A549 (cell line): ENCODE measurements at regions not wholly inside any gene's neighbourhood (a gene's known extent, or its start where the extent isn't known, plus 50 kb on each side); places are given as distances from the start of the nearest gene placed in this dataset.

Experiments used
- ATAC-seq, 2 experiments: fragments of 200-7000 bp in 1 of 2; fragments of >200 bp in 1 of 2; cut with Nextera tagmentation in 1 of 2; cut with Tn5 transposase in 1 of 2; 3 replicates each; pipeline versions ENCODE4 v1.8.0 to v1.9.1; 2018 to 2020; ENCODE audit warnings: mild to moderate bottlenecking in 1 of 2, moderate library complexity in 1 of 2
- CTCF ChIA-PET: fragments of 300-600 bp; sonication (Branson Sonifier 250); formaldehyde crosslinking; extraction: SDS; loops from one replicate; lab custom pipeline; 2021; ENCODE audit warnings: antibody characterized with exemption, inconsistent platforms; lab: Yijun Ruan, JAX
- POLR2A ChIA-PET: fragments of 350-600 bp; formaldehyde crosslinking; extraction: SDS; loops from one replicate; lab custom pipeline; 2021; ENCODE audit warnings: antibody characterized with exemption, inconsistent platforms; lab: Yijun Ruan, JAX
- DNase-seq, 2 experiments: peaks; one replicate each; pipeline versions ENCODE4 v3.0.0 to v3.0.0-alpha.2; 2011 to 2016; ENCODE audit warnings: low read depth in 1 of 2, low spot score in 1 of 2
- FAIRE-seq: peaks from 2 replicates; lab custom pipeline; 2011; peaks lifted over from hg19 to GRCh38; lab: Jason Lieb, UNC
- H3K27ac ChIP-seq, 2 experiments: fragments of >200 bp; sonication (Bioruptor Twin); formaldehyde crosslinking; 3 replicates each; pipeline ENCODE4 v1.5.1; 2016 to 2017
- H3K4me1 ChIP-seq: fragments of >200 bp; sonication (Bioruptor Twin); formaldehyde crosslinking; 3 replicates; pipeline ENCODE4 v1.6.1; 2016
- H3K4me2 ChIP-seq: fragments of >200 bp; sonication (Bioruptor Twin); formaldehyde crosslinking; 3 replicates; pipeline ENCODE4 v1.6.1; 2016
- H3K4me3 ChIP-seq: fragments of >200 bp; sonication (Bioruptor Twin); formaldehyde crosslinking; 3 replicates; pipeline ENCODE4 v1.5.1; 2016
- H3K9me3 ChIP-seq: fragments of >200 bp; sonication (Bioruptor Twin); formaldehyde crosslinking; 3 replicates; pipeline ENCODE4 v1.6.1; 2016
- CBX2 ChIP-seq: fragments of 200-600 bp; sonication (generic); IDR thresholded peaks from 2 replicates; pipeline ENCODE4 v1.6.1; 2016; ENCODE audit warnings: low read depth, mild to moderate bottlenecking, borderline replicate concordance
- CBX8 ChIP-seq: fragments of 200-600 bp; sonication (generic); IDR thresholded peaks from 2 replicates; pipeline ENCODE4 v1.6.1; 2016
- CEBPB ChIP-seq, 2 experiments: fragments of >200 bp in 1 of 2; sonication (Bioruptor Twin) in 1 of 2; formaldehyde crosslinking in 1 of 2; IDR thresholded peaks; 2 replicates each; pipeline ENCODE4 v1.6.1; 2012 to 2016
- CHD4 ChIP-seq: fragments of 200-600 bp; sonication (generic); IDR thresholded peaks from 2 replicates; pipeline ENCODE4 v1.6.1; 2016; ENCODE audit warnings: antibody characterized with exemption, mild to moderate bottlenecking, borderline replicate concordance
- EHF ChIP-seq: fragments of 250-450 bp; sonication (Bioruptor Pico); IDR thresholded peaks from 2 replicates; pipeline ENCODE4 v1.5.0; 2020; ENCODE audit warnings: mild to moderate bottlenecking
- FOSB ChIP-seq: fragments of 250-450 bp; sonication (Bioruptor Pico); IDR thresholded peaks from 2 replicates; pipeline ENCODE4 v1.5.0; 2020; ENCODE audit warnings: mild to moderate bottlenecking, moderate library complexity
- HDAC2 ChIP-seq: fragments of 200-600 bp; sonication (generic); IDR thresholded peaks from 2 replicates; pipeline ENCODE4 v1.6.1; 2016
- HOXB13 ChIP-seq: fragments of 250-450 bp; sonication (Bioruptor Pico); IDR thresholded peaks from 2 replicates; pipeline ENCODE4 v1.5.0; 2020; ENCODE audit warnings: low read depth, mild to moderate bottlenecking, moderate library complexity
- MAFK ChIP-seq: fragments of 450-650 bp; IDR thresholded peaks from 2 replicates; pipeline ENCODE4 v1.6.1; 2014; ENCODE audit not compliant: partially characterized antibody
- MYC ChIP-seq: IDR thresholded peaks from 2 replicates; pipeline ENCODE4 v1.6.1; 2012; ENCODE audit warnings: mild to moderate bottlenecking, inconsistent platforms, low read length, improper control_type of control experiment, borderline replicate concordance
- RARB ChIP-seq: fragments of 250-450 bp; sonication (Bioruptor Pico); IDR thresholded peaks from 2 replicates; pipeline ENCODE4 v1.8.0; 2021; ENCODE audit warnings: mild to moderate bottlenecking, moderate library complexity
- RFX5 ChIP-seq: fragments of 450-650 bp; IDR thresholded peaks from 2 replicates; pipeline ENCODE4 v1.7.1; 2014; ENCODE audit warnings: antibody characterized with exemption, mild to moderate bottlenecking, moderate library complexity
- TFCP2L1 ChIP-seq: fragments of 250-450 bp; sonication (Bioruptor Pico); IDR thresholded peaks from 2 replicates; pipeline ENCODE4 v1.5.0; 2021; ENCODE audit warnings: mild to moderate bottlenecking
- ZC3H11A ChIP-seq: fragments of 450-650 bp; IDR thresholded peaks from 2 replicates; pipeline ENCODE4 v1.6.1; 2014; ENCODE audit warnings: antibody characterized with exemption, mild to moderate bottlenecking
- WGBS: methylation state at CpG from one replicate; pipeline ENCODE4 v1.1.6; 2017; ENCODE audit errors: missing lambda C conversion rate; 5-methylcytosine and 5-hydroxymethylcytosine counted together
- TF ChIP-seq, protein P1 (sequence below): fragments of >200 bp; sonication (Bioruptor Twin); formaldehyde crosslinking; IDR thresholded peaks from 3 replicates; pipeline ENCODE4 v1.5.1; 2016
- TF ChIP-seq, protein P2 (sequence below): IDR thresholded peaks from 2 replicates; pipeline ENCODE4 v1.6.1; 2012
- TF ChIP-seq, protein P3 (sequence below): fragments of 250-450 bp; sonication (Bioruptor Pico); IDR thresholded peaks from 2 replicates; pipeline ENCODE4 v1.5.0; 2020; ENCODE audit warnings: low read depth, mild to moderate bottlenecking, moderate library complexity
- TF ChIP-seq, protein P4 (sequence below): fragments of 250-450 bp; sonication (Bioruptor Pico); IDR thresholded peaks from 2 replicates; pipeline ENCODE4 v1.5.0; 2021; ENCODE audit warnings: mild to moderate bottlenecking, moderate library complexity, borderline replicate concordance
- TF ChIP-seq, protein P5 (sequence below): IDR thresholded peaks from 2 replicates; pipeline ENCODE4 v1.6.1; 2012; ENCODE audit warnings: low read depth, borderline replicate concordance

DNA sequence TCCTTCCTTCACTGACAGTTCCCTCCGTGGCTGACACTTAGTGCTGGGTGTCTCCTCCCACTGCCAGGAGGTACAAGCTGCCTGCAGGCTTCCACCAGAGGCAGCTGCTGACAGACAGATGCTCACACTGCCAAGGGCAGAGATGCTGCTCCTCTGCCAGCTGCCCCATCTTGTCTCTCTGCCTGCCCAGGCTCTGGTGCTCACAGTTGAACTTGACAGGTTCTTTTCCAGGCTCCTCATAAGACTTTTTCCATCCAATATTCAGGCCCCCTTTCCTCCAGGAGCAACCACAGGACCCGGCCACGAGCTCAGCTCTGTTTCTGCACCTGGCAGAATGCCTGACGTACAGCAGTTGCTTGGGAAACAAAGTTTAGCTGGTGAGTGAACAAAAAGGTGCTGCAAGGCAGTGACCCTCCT lies 79.8 kb downstream of the PSMB1 start (continued):
- TF ChIP-seq, protein P1, sequence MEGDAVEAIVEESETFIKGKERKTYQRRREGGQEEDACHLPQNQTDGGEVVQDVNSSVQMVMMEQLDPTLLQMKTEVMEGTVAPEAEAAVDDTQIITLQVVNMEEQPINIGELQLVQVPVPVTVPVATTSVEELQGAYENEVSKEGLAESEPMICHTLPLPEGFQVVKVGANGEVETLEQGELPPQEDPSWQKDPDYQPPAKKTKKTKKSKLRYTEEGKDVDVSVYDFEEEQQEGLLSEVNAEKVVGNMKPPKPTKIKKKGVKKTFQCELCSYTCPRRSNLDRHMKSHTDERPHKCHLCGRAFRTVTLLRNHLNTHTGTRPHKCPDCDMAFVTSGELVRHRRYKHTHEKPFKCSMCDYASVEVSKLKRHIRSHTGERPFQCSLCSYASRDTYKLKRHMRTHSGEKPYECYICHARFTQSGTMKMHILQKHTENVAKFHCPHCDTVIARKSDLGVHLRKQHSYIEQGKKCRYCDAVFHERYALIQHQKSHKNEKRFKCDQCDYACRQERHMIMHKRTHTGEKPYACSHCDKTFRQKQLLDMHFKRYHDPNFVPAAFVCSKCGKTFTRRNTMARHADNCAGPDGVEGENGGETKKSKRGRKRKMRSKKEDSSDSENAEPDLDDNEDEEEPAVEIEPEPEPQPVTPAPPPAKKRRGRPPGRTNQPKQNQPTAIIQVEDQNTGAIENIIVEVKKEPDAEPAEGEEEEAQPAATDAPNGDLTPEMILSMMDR: no peak
- TF ChIP-seq, protein P2, sequence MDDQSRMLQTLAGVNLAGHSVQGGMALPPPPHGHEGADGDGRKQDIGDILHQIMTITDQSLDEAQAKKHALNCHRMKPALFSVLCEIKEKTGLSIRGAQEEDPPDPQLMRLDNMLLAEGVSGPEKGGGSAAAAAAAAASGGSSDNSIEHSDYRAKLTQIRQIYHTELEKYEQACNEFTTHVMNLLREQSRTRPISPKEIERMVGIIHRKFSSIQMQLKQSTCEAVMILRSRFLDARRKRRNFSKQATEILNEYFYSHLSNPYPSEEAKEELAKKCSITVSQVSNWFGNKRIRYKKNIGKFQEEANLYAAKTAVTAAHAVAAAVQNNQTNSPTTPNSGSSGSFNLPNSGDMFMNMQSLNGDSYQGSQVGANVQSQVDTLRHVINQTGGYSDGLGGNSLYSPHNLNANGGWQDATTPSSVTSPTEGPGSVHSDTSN: no peak
- TF ChIP-seq, all 56 proteins: peak for 0

DNA sequence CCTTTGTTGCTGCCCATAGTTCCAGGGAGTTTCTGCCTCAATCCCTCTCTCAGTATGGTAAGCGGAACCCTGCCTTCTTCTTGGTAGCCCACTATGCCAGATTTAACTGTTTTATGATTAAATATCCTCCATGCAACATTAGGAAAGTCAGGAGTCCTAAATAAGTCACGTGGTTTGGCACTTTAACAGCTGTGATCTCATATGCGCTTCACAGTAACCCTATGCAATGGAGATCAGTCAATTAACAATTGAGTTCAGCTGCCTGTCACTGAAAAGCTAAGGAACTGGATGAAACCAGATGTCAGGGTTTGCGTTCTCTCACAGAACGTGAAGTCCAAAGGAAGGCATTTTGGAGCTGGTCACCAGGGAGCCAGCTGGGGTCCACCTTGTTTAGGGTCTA lies 81.6 kb downstream of the PSMB1 start:
- DNase-seq (no peak), FAIRE-seq (no peak), ATAC-seq (no peak)
- TF ChIP-seq MAFK: no peak
- TF ChIP-seq, protein P3, sequence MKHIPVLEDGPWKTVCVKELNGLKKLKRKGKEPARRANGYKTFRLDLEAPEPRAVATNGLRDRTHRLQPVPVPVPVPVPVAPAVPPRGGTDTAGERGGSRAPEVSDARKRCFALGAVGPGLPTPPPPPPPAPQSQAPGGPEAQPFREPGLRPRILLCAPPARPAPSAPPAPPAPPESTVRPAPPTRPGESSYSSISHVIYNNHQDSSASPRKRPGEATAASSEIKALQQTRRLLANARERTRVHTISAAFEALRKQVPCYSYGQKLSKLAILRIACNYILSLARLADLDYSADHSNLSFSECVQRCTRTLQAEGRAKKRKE (CRISPR knock-in tag): no peak
- TF ChIP-seq EHF (CRISPR knock-in tag): no peak
- TF ChIP-seq ZC3H11A: no peak
- no peak for TF ChIP-seq RARB (CRISPR knock-in tag)
- TF ChIP-seq FOSB (CRISPR knock-in tag): no peak
- TF ChIP-seq CBX8: no peak
- no peak for TF ChIP-seq RFX5
- TF ChIP-seq, protein P4, sequence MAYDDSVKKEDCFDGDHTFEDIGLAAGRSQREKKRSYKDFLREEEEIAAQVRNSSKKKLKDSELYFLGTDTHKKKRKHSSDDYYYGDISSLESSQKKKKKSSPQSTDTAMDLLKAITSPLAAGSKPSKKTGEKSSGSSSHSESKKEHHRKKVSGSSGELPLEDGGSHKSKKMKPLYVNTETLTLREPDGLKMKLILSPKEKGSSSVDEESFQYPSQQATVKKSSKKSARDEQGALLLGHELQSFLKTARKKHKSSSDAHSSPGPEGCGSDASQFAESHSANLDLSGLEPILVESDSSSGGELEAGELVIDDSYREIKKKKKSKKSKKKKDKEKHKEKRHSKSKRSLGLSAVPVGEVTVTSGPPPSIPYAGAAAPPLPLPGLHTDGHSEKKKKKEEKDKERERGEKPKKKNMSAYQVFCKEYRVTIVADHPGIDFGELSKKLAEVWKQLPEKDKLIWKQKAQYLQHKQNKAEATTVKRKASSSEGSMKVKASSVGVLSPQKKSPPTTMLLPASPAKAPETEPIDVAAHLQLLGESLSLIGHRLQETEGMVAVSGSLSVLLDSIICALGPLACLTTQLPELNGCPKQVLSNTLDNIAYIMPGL (CRISPR knock-in tag): no peak
- TF ChIP-seq HOXB13: no peak
- no peak for TF ChIP-seq CEBPB (IDR thresholded peaks at IDR 0.05)
- no peak for TF ChIP-seq CHD4
- no peak for TF ChIP-seq CBX2
- H3K4me3 ChIP-seq: no peak overlapping the region
- no peaks in the 10 kb centered on the region for H3K4me1 ChIP-seq
- H3K4me2 ChIP-seq: no peak overlapping the region
- H3K9me3 ChIP-seq: 0 out of 3 replicates have a peak, but pooled peaks cover 4% of the 10 kb centered on the region
- H3K27ac ChIP-seq: no peak overlapping the region
- 60% methylated on average over 5 of the region's 5 CpGs for WGBS
- ChIA-PET POLR2A (no interaction called here), CTCF (interaction anchor here (0.6 kb wide), 1 partner anchor 35 kb away, joined by 3 read pairs; no protein-coding TSS in a partner anchor)

DNA sequence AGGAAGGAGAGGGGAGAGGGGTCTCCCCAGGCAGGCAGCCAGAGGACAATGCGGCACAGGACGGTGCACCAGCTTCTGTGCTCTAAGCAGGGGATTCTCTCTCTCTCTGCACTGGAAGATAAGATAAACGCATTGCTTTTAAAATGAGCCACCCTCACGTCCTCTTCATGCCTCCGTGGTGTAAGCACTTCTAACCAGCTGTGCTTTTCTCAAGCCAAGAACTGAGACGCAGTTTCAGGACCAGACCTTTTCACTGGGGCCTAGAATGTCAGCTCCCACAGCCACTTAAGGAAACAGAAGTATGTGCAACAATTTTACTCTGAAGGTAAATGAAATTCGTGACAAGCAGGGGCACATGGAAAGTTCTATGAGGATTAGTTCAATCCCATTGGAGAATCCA lies 82.4 kb downstream of the PSMB1 start:
- H3K27ac ChIP-seq: no peak overlapping the region
- TF ChIP-seq, protein P5, sequence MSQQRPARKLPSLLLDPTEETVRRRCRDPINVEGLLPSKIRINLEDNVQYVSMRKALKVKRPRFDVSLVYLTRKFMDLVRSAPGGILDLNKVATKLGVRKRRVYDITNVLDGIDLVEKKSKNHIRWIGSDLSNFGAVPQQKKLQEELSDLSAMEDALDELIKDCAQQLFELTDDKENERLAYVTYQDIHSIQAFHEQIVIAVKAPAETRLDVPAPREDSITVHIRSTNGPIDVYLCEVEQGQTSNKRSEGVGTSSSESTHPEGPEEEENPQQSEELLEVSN: no peak
- TF ChIP-seq HDAC2: no peak
- TF ChIP-seq MYC: no peak
- TF ChIP-seq TFCP2L1 (CRISPR knock-in tag): no peak
- TF ChIP-seq, all 56 proteins: peak for 0
- Histone ChIP-seq H3K4me1 (no peaks in the 10 kb centered on the region), H3K4me2 (no peak overlapping the region), H3K9me3 (0 out of 3 replicates have a peak, but pooled peaks cover 4% of the 10 kb centered on the region), H3K4me3 (no peak overlapping the region)
- DNase-seq (no peak), FAIRE-seq (no peak), ATAC-seq (no peak)
- CTCF ChIA-PET: interaction anchor here (0.6 kb wide), 1 partner anchor 36 kb away, joined by 3 read pairs; no protein-coding TSS in a partner anchor
- WGBS: 42% methylated on average over 6 of the region's 7 CpGs
- POLR2A ChIA-PET: no interaction called here
